Brain microvascular endothelial cell (primary cell): ENCODE measurements at regions not wholly inside any gene's neighbourhood (a gene's known extent, or its start where the extent isn't known, plus 50 kb on each side); places are given as distances from the start of the nearest gene placed in this dataset.

Experiments used
- DNase-seq: peaks from one replicate; pipeline ENCODE4 v3.0.0-alpha.2; 2020
- H3K27ac ChIP-seq: fragments of 250-450 bp; sonication (Bioruptor Pico); 2 replicates; pipeline ENCODE4 v1.5.1; 2020; ENCODE audit warnings: mild to moderate bottlenecking, moderate library complexity
- H3K27me3 ChIP-seq: fragments of 250-450 bp; sonication (Bioruptor Pico); replicated peaks from 2 replicates; pipeline ENCODE4 v1.5.1; 2020; ENCODE audit warnings: mild to moderate bottlenecking
- H3K36me3 ChIP-seq: fragments of 250-450 bp; sonication (Bioruptor Pico); replicated peaks from 2 replicates; pipeline ENCODE4 v1.5.1; 2020; ENCODE audit warnings: mild to moderate bottlenecking
- H3K4me3 ChIP-seq: 2 replicates; pipeline ENCODE4 v1.5.1; 2011; ENCODE audit warnings: low read depth, mild to moderate bottlenecking, control low read depth, low read length, moderate library complexity
- CTCF ChIP-seq: IDR thresholded peaks from 2 replicates; pipeline ENCODE4 v1.5.1; 2011; ENCODE audit warnings: low read depth, mild to moderate bottlenecking, moderate library complexity, low read length, control low read depth, inconsistent platforms; ENCODE audit errors: missing control alignments
- in situ Hi-C: cut with HindIII; loops from 2 replicates; pipeline ENCODE4 v1.10.0; 2017; ENCODE audit warnings: low sequenced_read_pairs, low pct_ligation_motif_present

- DNase-seq = no peak
- Histone ChIP-seq H3K4me3 (no peak overlapping the region), H3K36me3 (no peaks in the 10 kb centered on the region), H3K27me3 (no peaks in the 10 kb centered on the region), H3K27ac (no peak overlapping the region)
- peak; percentile 65 for TF ChIP-seq CTCF
- in situ Hi-C loops = no loop called here
These were observed 67.2 kb upstream of the POT1 start for GRCh38 chr7:124996778-124997177.

GRCh38 chr7:124992851-124993562 lies 63.4 kb upstream of the POT1 start:
- Histone ChIP-seq H3K27me3 (no peaks in the 10 kb centered on the region), H3K27ac (peak overlapping the region; percentile 83), H3K36me3 (no peaks in the 10 kb centered on the region), H3K4me3 (peak overlapping the region; percentile 10)
- in situ Hi-C loops = no loop called here
- peak; percentile 91 for DNase-seq
- TF ChIP-seq CTCF = no peak

- no peak for DNase-seq
- Histone ChIP-seq H3K27me3 (no peaks in the 10 kb centered on the region), H3K36me3 (no peaks in the 10 kb centered on the region), H3K27ac (no peak overlapping the region), H3K4me3 (no peak overlapping the region)
- in situ Hi-C loops = no loop called here
- no peak for TF ChIP-seq CTCF
These were observed 60.3 kb upstream of the POT1 start for GRCh38 chr7:124989911-124990310.
